Urothelium cell line (cell line): ENCODE measurements at regions not wholly inside any gene's neighbourhood (a gene's known extent, or its start where the extent isn't known, plus 50 kb on each side); places are given as distances from the start of the nearest gene placed in this dataset.
"Not testable (repeated sequence)": the region's sequence is repeated elsewhere in the genome, so short reads cannot be mapped to it uniquely, and the experiment has no call there.

ENCODE experiments used
- DNase-seq: peaks from one replicate; pipeline ENCODE4 v3.0.0; 2011; ENCODE audit warnings: low spot score, mixed read lengths
- FAIRE-seq: peaks from 2 replicates; lab custom pipeline; 2011; peaks lifted over from hg19 to GRCh38; lab: Jason Lieb, UNC

- FAIRE-seq, DNase-seq: not testable (repeated sequence)
These were observed 112.2 kb upstream of the PPP2R3B start for GRCh38 chrX:498901-499300.

- FAIRE-seq (no peak), DNase-seq (no peak)
These were observed 113.2 kb upstream of the PPP2R3B start for GRCh38 chrX:499870-500364.

- no peak for FAIRE-seq
These were observed 113.8 kb upstream of the PPP2R3B start for GRCh38 chrX:500481-501010.

GRCh38 chrX:506341-506740 is 119.6 kb upstream of the PPP2R3B start:
- DNase-seq (no peak), FAIRE-seq (no peak)

More at GRCh38 chrX:500481-501010, 113.8 kb upstream of the PPP2R3B start:
- no peak for DNase-seq

GRCh38 chrX:508163-508562 is 121.5 kb upstream of the PPP2R3B start:
- FAIRE-seq (no peak), DNase-seq (no peak)

GRCh38 chrX:508821-509220 is 121.8 kb upstream of the SHOX start:
- FAIRE-seq, DNase-seq: not testable (repeated sequence)

- not testable (repeated sequence) for DNase-seq
These were observed 119.5 kb upstream of the SHOX start for GRCh38 chrX:511089-511488.

GRCh38 chrX:518319-518718 is 112.3 kb upstream of the SHOX start:
- no peak for FAIRE-seq

More at GRCh38 chrX:511089-511488, 119.5 kb upstream of the SHOX start:
- not testable (repeated sequence) for FAIRE-seq

GRCh38 chrX:519741-520140 is 110.8 kb upstream of the SHOX start:
- no peak for DNase-seq

More at GRCh38 chrX:518319-518718, 112.3 kb upstream of the SHOX start:
- DNase-seq, result no peak

GRCh38 chrX:522456-522855 is 108.1 kb upstream of the SHOX start:
- no peak for DNase-seq
- FAIRE-seq, result no peak

More at GRCh38 chrX:519741-520140, 110.8 kb upstream of the SHOX start:
- no peak for FAIRE-seq

- DNase-seq, result no peak
- no peak for FAIRE-seq
These were observed 105.5 kb upstream of the SHOX start for GRCh38 chrX:525134-525533.

- DNase-seq (no peak), FAIRE-seq (no peak)
These were observed 104.0 kb upstream of the SHOX start for GRCh38 chrX:526295-527224.

- FAIRE-seq (peak; percentile 96), DNase-seq (no peak)
These were observed 99.6 kb upstream of the SHOX start for GRCh38 chrX:530726-531610.

GRCh38 chrX:531611-531936 is 99.0 kb upstream of the SHOX start:
- FAIRE-seq, result no peak
- DNase-seq, result no peak

GRCh38 chrX:534804-535203 is 95.8 kb upstream of the SHOX start:
- FAIRE-seq (no peak), DNase-seq (no peak)

- no peak for FAIRE-seq
These were observed 94.0 kb upstream of the SHOX start for GRCh38 chrX:536616-537015.

GRCh38 chrX:537151-537550 is 93.4 kb upstream of the SHOX start:
- DNase-seq, result no peak
- FAIRE-seq, result no peak

More at GRCh38 chrX:536616-537015, 94.0 kb upstream of the SHOX start:
- DNase-seq, result no peak

GRCh38 chrX:538311-538710 is 92.3 kb upstream of the SHOX start:
- FAIRE-seq (no peak), DNase-seq (no peak)

- DNase-seq, FAIRE-seq: not testable (repeated sequence)
These were observed 89.6 kb upstream of the SHOX start for GRCh38 chrX:541006-541405.

GRCh38 chrX:542179-542578 is 88.4 kb upstream of the SHOX start:
- DNase-seq, result no peak

GRCh38 chrX:545452-545885 is 85.1 kb upstream of the SHOX start:
- FAIRE-seq (no peak), DNase-seq (peak; percentile 24)

More at GRCh38 chrX:542179-542578, 88.4 kb upstream of the SHOX start:
- no peak for FAIRE-seq
